PFSK-1 (cell line): ENCODE measurements at regions not wholly inside any gene's neighbourhood (a gene's known extent, or its start where the extent isn't known, plus 50 kb on each side); places are given as distances from the start of the nearest gene placed in this dataset.

Experiments used
- FOXP2 ChIP-seq: optimal IDR thresholded peaks from 2 replicates; pipeline ENCODE3; 2011; ENCODE audit warnings: borderline replicate concordance, control low read depth, inconsistent platforms; ENCODE audit not compliant: insufficient read depth; ENCODE audit errors: extremely low read length, extremely low read depth
- POLR2AphosphoS5 ChIP-seq: IDR thresholded peaks from 2 replicates; pipeline ENCODE4 v1.6.1; 2012; ENCODE audit warnings: low read depth, mild to moderate bottlenecking, control low read depth, low read length, moderate library complexity
- SIN3A ChIP-seq: IDR thresholded peaks from 2 replicates; pipeline ENCODE4 v1.6.1; 2012; ENCODE audit warnings: mild to moderate bottlenecking, low read length, moderate library complexity, borderline replicate concordance; ENCODE audit not compliant: insufficient read depth
- TAF1 ChIP-seq: IDR thresholded peaks from 2 replicates; pipeline ENCODE4 v1.6.1; 2012; ENCODE audit warnings: low read length, control low read depth, borderline replicate concordance; ENCODE audit not compliant: insufficient read depth
- TF ChIP-seq, protein P1 (sequence below), 2 experiments: IDR thresholded peaks; 2 replicates each; pipeline versions ENCODE4 v1.6.1 to v1.8.0; 2011 to 2012; ENCODE audit warnings: low read depth in 2 of 2, low read length in 2 of 2, control low read depth in 1 of 2, inconsistent platforms in 1 of 2, mild to moderate bottlenecking in 1 of 2, moderate library complexity in 1 of 2; ENCODE audit not compliant: insufficient read depth in 1 of 2

DNA sequence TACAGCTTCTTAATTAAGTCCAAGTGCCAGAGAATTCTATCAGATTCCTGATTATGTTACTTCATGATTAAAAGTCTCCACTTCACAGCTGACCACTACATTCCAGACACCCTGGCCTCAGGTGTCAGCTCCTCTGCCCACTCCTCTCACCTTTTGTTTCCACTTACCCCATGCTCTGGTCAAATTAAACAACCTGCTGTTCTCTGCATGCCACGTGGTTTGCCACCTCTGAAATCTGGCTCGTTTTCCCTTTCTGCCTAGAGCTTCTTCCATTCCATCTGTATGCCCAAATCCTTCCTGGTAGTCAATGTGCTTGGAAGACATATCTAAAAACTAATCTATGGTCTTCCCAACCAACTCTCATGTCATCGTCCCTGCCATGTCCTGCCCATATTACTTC, 158.6 kb downstream of the ICE1 start:
- TF ChIP-seq SIN3A, result no peak
- no peak for TF ChIP-seq POLR2AphosphoS5
- TF ChIP-seq, protein P1, sequence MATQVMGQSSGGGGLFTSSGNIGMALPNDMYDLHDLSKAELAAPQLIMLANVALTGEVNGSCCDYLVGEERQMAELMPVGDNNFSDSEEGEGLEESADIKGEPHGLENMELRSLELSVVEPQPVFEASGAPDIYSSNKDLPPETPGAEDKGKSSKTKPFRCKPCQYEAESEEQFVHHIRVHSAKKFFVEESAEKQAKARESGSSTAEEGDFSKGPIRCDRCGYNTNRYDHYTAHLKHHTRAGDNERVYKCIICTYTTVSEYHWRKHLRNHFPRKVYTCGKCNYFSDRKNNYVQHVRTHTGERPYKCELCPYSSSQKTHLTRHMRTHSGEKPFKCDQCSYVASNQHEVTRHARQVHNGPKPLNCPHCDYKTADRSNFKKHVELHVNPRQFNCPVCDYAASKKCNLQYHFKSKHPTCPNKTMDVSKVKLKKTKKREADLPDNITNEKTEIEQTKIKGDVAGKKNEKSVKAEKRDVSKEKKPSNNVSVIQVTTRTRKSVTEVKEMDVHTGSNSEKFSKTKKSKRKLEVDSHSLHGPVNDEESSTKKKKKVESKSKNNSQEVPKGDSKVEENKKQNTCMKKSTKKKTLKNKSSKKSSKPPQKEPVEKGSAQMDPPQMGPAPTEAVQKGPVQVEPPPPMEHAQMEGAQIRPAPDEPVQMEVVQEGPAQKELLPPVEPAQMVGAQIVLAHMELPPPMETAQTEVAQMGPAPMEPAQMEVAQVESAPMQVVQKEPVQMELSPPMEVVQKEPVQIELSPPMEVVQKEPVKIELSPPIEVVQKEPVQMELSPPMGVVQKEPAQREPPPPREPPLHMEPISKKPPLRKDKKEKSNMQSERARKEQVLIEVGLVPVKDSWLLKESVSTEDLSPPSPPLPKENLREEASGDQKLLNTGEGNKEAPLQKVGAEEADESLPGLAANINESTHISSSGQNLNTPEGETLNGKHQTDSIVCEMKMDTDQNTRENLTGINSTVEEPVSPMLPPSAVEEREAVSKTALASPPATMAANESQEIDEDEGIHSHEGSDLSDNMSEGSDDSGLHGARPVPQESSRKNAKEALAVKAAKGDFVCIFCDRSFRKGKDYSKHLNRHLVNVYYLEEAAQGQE (IDR thresholded peaks at IDR 0.05; ENCODE audit: insufficient read depth in 1 of 2, low read depth in 2 of 2, low read length in 2 of 2), result no peak
- no peak for TF ChIP-seq TAF1
- TF ChIP-seq FOXP2, result no peak
